Tibial artery (tissue), 4 donors: ENCODE measurements at regions not wholly inside any gene's neighbourhood (a gene's known extent, or its start where the extent isn't known, plus 50 kb on each side); places are given as distances from the start of the nearest gene placed in this dataset.

ENCODE experiments used
- DNase-seq, 2 donors: peaks; one replicate each; pipeline ENCODE4 v3.0.0-alpha.2; 2019
- H3K27ac ChIP-seq, 2 donors: fragments of 200-600 bp; sonication (generic) in 1 of 2; 1 replicate in 1 of 2; 2 replicates in 1 of 2; pipeline ENCODE4 v1.5.1; 2018 to 2019; ENCODE audit warnings: mild to moderate bottlenecking in 1 of 2
- H3K27me3 ChIP-seq, 2 donors: fragments of 200-600 bp; sonication (generic) in 1 of 2; one replicate each; pipeline versions ENCODE4 v1.5.1 to v1.6.0; 2016 to 2019
- H3K36me3 ChIP-seq, 3 donors: fragments of 200-600 bp; sonication (generic) in 2 of 3; one replicate each; pipeline ENCODE4 v1.5.1; 2016 to 2019; ENCODE audit warnings: mild to moderate bottlenecking in 2 of 3
- H3K4me1 ChIP-seq, 4 donors: fragments of 200-600 bp; sonication (generic) in 2 of 4; 1 replicate in 3 of 4; 2 replicates in 1 of 4; pipeline ENCODE4 v1.5.1; 2016 to 2019
- H3K4me3 ChIP-seq, 2 donors: fragments of 200-600 bp; sonication (generic) in 1 of 2; 1 replicate in 1 of 2; 2 replicates in 1 of 2; pipeline ENCODE4 v1.5.1; 2018 to 2019; ENCODE audit warnings: mild to moderate bottlenecking in 2 of 2
- H3K9me3 ChIP-seq, 3 donors: fragments of 200-600 bp; sonication (generic) in 1 of 3; one replicate each; pipeline ENCODE4 v1.5.1; 2016 to 2019
- intact Hi-C: fragments of 100-400 bp; cut with DNase I; formaldehyde crosslinking; loops from one replicate; pipeline ENCODE4 v1.15.0; 2023; ENCODE audit warnings: low total_unique reads
- TF ChIP-seq, protein P1 (sequence below), 2 experiments: fragments of 200-600 bp in 1 of 2; fragments of 450-650 bp in 1 of 2; IDR thresholded peaks; one replicate each; pipeline ENCODE4 v1.5.1; 2017 to 2019; ENCODE audit warnings: antibody characterized with exemption in 2 of 2, mild to moderate bottlenecking in 1 of 2, moderate library complexity in 1 of 2

DNA sequence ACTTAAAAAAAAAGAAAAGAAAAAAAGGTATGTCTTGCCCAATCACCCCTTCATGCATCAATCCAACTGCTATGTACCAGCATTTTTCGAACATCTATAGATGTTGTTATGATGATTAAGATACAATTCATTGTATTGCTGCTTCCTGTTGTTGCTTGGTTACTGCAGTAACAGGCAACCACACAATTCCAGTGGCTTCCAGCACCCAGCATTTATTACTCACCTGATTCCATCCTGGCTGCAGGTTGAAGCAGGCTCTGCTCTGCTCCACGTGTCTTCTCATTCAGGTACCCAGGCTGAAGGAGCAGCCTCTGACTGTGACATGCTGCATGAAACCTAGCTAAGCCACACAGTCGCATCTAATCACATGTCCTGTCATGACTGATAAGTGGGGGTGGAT is 196.9 kb downstream of the INO80D start:
- no peak overlapping the region for H3K27ac ChIP-seq
- TF ChIP-seq, protein P1, sequence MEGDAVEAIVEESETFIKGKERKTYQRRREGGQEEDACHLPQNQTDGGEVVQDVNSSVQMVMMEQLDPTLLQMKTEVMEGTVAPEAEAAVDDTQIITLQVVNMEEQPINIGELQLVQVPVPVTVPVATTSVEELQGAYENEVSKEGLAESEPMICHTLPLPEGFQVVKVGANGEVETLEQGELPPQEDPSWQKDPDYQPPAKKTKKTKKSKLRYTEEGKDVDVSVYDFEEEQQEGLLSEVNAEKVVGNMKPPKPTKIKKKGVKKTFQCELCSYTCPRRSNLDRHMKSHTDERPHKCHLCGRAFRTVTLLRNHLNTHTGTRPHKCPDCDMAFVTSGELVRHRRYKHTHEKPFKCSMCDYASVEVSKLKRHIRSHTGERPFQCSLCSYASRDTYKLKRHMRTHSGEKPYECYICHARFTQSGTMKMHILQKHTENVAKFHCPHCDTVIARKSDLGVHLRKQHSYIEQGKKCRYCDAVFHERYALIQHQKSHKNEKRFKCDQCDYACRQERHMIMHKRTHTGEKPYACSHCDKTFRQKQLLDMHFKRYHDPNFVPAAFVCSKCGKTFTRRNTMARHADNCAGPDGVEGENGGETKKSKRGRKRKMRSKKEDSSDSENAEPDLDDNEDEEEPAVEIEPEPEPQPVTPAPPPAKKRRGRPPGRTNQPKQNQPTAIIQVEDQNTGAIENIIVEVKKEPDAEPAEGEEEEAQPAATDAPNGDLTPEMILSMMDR (IDR thresholded peaks at IDR 0.05): no peak
- no peak for DNase-seq
- no peaks in the 10 kb centered on the region for H3K36me3 ChIP-seq
- H3K4me1 ChIP-seq: no peaks in the 10 kb centered on the region
- intact Hi-C loops: no loop called here
- H3K9me3 ChIP-seq: no peaks in the 10 kb centered on the region
- H3K4me3 ChIP-seq: no peak overlapping the region
- H3K27me3 ChIP-seq: no peaks in the 10 kb centered on the region

DNA sequence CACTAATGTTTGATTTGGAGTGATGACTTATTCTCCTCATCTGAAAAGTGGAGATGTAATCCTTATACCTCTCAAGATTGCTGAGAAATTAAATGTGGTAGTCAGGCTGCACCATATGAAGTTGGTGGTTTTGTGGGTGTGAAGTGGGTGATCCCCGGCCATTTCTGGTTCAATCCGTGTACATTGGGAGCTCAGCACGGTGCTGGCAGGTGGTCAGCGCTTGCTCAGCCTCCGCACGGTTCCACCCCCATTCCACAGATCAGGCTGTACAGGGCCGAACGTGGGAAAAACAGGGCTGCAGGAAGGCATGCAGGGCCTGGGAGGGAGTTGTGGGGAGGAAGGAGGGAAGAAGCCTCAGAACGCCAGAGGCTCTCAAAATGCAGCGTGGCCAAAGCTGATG is 198.3 kb downstream of the INO80D start:
- H3K27ac ChIP-seq: no peak overlapping the region
- no peaks in the 10 kb centered on the region for H3K9me3 ChIP-seq
- H3K27me3 ChIP-seq: no peaks in the 10 kb centered on the region
- intact Hi-C loops: no loop called here
- H3K36me3 ChIP-seq: no peaks in the 10 kb centered on the region
- peaks cover 0 to 10% (median 2%) of the 10 kb centered on the region in 4 donors for H3K4me1 ChIP-seq
- H3K4me3 ChIP-seq: no peak overlapping the region
- DNase-seq: no peak
- TF ChIP-seq, protein P1 (IDR thresholded peaks at IDR 0.05): no peak

DNA sequence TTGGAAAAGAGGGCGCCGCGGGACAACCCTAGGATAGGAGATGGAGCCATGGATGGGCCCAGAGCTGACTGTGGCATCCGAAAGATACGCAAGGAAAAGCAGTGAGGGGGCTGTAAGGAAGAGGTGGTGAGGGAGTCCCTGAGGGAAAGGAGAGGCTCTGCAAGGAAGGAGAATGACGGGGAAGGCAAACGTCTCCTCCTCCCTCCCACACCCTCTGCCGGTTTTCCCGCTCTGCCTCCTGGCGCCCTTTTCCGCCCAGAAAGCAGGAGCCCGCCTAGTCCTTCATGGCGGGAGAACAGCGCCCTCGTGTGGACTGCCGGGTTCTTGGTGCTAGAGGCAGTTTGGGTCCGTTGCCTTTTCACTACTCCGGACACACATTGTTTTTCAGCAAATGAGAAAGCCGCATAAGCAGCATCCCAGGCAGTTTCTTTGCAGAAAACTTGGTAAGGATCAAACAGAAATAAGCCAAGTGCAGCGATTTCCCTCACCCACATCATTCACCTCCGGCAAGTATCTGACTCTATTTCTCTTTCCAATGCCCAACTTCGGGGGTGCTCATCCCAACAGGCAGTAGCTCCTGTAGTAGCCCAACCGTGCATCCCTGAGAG is 200.4 kb downstream of the INO80D start:
- Histone ChIP-seq H3K4me3 (no peak overlapping the region), H3K27me3 (no peaks in the 10 kb centered on the region), H3K4me1 (peaks cover 0 to 20% (median 4%) of the 10 kb centered on the region in 4 donors), H3K9me3 (no peaks in the 10 kb centered on the region), H3K27ac (no peak overlapping the region), H3K36me3 (no peaks in the 10 kb centered on the region)
- TF ChIP-seq, protein P1 (IDR thresholded peaks at IDR 0.05): peak; percentile 70 to 79
- intact Hi-C loops: no loop called here
- peak; percentile 74 to 79 for DNase-seq

GRCh38 chr2:205883965-205884364 is 201.7 kb downstream of the NRP2 start:
- Histone ChIP-seq H3K4me3 (no peak overlapping the region), H3K4me1 (peaks cover 0 to 20% (median 4%) of the 10 kb centered on the region in 4 donors), H3K9me3 (no peaks in the 10 kb centered on the region), H3K27me3 (no peaks in the 10 kb centered on the region), H3K27ac (no peak overlapping the region), H3K36me3 (no peaks in the 10 kb centered on the region)
- TF ChIP-seq, protein P1 (IDR thresholded peaks at IDR 0.05): no peak
- intact Hi-C loops: no loop called here
- DNase-seq: no peak

DNA sequence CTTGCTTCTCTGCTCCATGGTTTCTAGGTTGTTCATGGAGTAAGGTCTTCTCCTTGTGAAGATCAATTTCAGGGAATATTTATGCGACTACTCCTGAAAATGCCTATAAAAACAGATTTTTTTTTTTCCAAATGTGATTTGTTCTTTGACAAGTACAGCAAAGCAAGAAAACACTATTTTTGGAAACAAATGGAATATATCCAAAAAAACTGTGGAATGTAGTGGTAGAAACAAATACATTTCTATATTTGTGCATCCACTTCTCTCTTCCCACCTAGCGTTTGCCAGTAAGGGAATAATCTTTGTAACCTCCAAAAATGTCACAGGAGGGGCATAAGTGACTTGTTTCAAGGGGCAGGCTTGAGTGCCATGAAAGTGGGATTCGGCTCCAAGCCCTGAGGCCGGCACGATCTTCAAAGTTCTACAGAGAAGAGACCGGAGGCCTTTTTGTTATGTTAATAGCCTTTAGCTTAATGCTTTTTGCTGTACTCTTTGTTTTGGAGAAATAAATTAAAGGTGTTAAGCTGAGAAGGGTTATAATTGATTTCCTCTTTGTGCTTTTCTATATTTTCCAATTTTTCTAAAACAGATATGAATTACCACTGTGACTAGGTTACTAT is 200.6 kb downstream of the NRP2 start:
- TF ChIP-seq, protein P1 (IDR thresholded peaks at IDR 0.05): no peak
- no peaks in the 10 kb centered on the region for H3K36me3 ChIP-seq
- H3K4me3 ChIP-seq: no peak overlapping the region
- intact Hi-C loops: no loop called here
- no peak for DNase-seq
- H3K27me3 ChIP-seq: no peaks in the 10 kb centered on the region
- H3K4me1 ChIP-seq: peaks cover 0 to 20% (median 4%) of the 10 kb centered on the region in 4 donors
- no peaks in the 10 kb centered on the region for H3K9me3 ChIP-seq
- H3K27ac ChIP-seq: peak overlapping the region in 1 of 2 donors; percentile 44
